Sciatic nerve (tissue), 2 donors: ENCODE measurements at regions not wholly inside any gene's neighbourhood (a gene's known extent, or its start where the extent isn't known, plus 50 kb on each side); places are given as distances from the start of the nearest gene placed in this dataset.

ENCODE experiments used
- ATAC-seq: fragments of 200-7000 bp; cut with Tn5 transposase; one replicate; pipeline ENCODE4 v1.9.1; 2020; ENCODE audit warnings: mild to moderate bottlenecking, moderate library complexity
- DNase-seq: peaks from one replicate; pipeline ENCODE4 v3.0.0-alpha.2; 2020; ENCODE audit warnings: low spot score
- intact Hi-C: fragments of 100-400 bp; cut with DNase I; formaldehyde crosslinking; loops from one replicate; pipeline ENCODE4 v1.14.2; 2022
- donor health status: DM: no; HTN: no; CAD: no.
- donor health status: DM: no; HTN: no; CAD: no.

GRCh38 chr15:38042211-38042610 lies 107.8 kb downstream of the TMCO5A start:
- intact Hi-C loops: no loop called here
- ATAC-seq: no peak
- DNase-seq: no peak

GRCh38 chr15:38042707-38043445 lies 108.4 kb downstream of the TMCO5A start:
- ATAC-seq (peak; percentile 72), DNase-seq (no peak)
- intact Hi-C loops: no loop called here

- ATAC-seq (no peak), DNase-seq (no peak)
- intact Hi-C loops: no loop called here
Observed at GRCh38 chr15:38046257-38047051, 112.0 kb downstream of the TMCO5A start.

- no peak for ATAC-seq
- intact Hi-C loops: no loop called here
- no peak for DNase-seq
Observed at GRCh38 chr15:38048001-38048455, 113.6 kb downstream of the TMCO5A start.

- no peak for ATAC-seq
- no peak for DNase-seq
- intact Hi-C loops: no loop called here
Observed at GRCh38 chr15:38049891-38050290, 115.5 kb downstream of the TMCO5A start.

GRCh38 chr15:38050529-38051448 lies 116.3 kb downstream of the TMCO5A start:
- no peak for ATAC-seq
- intact Hi-C loops: no loop called here
- no peak for DNase-seq

- intact Hi-C loops: no loop called here
- no peak for DNase-seq
- ATAC-seq: no peak
Observed at GRCh38 chr15:38053205-38053604, 118.8 kb downstream of the TMCO5A start.

GRCh38 chr15:38053776-38054175 lies 119.3 kb downstream of the TMCO5A start:
- intact Hi-C loops: no loop called here
- no peak for DNase-seq
- no peak for ATAC-seq

GRCh38 chr15:38054488-38054887 lies 120.0 kb downstream of the TMCO5A start:
- intact Hi-C loops: no loop called here
- DNase-seq (no peak), ATAC-seq (no peak)

GRCh38 chr15:38058596-38059075 lies 124.2 kb downstream of the TMCO5A start:
- DNase-seq: no peak
- no peak for ATAC-seq
- intact Hi-C loops: no loop called here

GRCh38 chr15:38059665-38060064 lies 125.2 kb downstream of the TMCO5A start:
- DNase-seq (no peak), ATAC-seq (no peak)
- intact Hi-C loops: no loop called here

GRCh38 chr15:38061856-38062649 lies 127.6 kb downstream of the TMCO5A start:
- ATAC-seq (peak; percentile 69), DNase-seq (no peak)
- intact Hi-C loops: no loop called here

GRCh38 chr15:38062696-38063095 lies 128.3 kb downstream of the TMCO5A start:
- intact Hi-C loops: no loop called here
- ATAC-seq: peak; percentile 84
- DNase-seq: no peak

- intact Hi-C loops: no loop called here
- DNase-seq (no peak), ATAC-seq (no peak)
Observed at GRCh38 chr15:38065721-38066345, 131.4 kb downstream of the TMCO5A start.

- ATAC-seq (no peak), DNase-seq (no peak)
- intact Hi-C loops: no loop called here
Observed at GRCh38 chr15:38066612-38067011, 132.2 kb downstream of the TMCO5A start.

- DNase-seq (no peak), ATAC-seq (peak; percentile 50)
- intact Hi-C loops: no loop called here
Observed at GRCh38 chr15:38068626-38069391, 134.4 kb downstream of the TMCO5A start.

- intact Hi-C loops: no loop called here
- no peak for DNase-seq
- ATAC-seq: peak; percentile 56
Observed at GRCh38 chr15:38069511-38070011, 135.1 kb downstream of the TMCO5A start.
